ENCODE measurements at regions not wholly inside any gene's neighbourhood (a gene's known extent, or its start where the extent isn't known, plus 50 kb on each side); places are given as distances from the start of the nearest gene placed in this dataset.
"Not testable (repeated sequence)": the region's sequence is repeated elsewhere in the genome, so short reads cannot be mapped to it uniquely, and the experiment has no call there.

DNA sequence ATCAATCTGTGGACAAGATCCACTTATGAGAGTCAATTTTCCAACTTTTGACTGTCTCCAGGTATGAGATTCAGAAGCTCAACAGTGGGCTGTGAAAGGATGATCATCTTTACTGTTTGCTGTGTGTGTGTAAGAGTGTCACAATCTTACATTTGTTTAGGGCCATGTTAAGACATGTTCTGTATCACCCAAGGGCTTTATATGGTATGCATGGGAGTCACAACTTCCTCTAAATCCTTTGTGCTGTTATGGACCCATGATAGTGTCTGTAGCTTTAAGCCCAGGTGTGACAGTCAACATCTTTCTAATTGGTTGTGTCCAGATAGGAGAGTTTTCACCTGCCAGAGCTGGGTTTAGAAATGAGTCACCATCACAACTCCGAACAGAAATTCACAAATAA, 70.2 kb downstream of the ZNF726 start:
- DNase-seq; H3K27ac Mint-ChIP-seq; H3K4me3 Mint-ChIP-seq; H3K36me3 Mint-ChIP-seq (ENCODE audit: low read depth); POLR2A ChIA-PET; H3K27me3 Mint-ChIP-seq; CTCF ChIA-PET; H3K4me1 Mint-ChIP-seq: not testable (repeated sequence)
- H3K9me3 Mint-ChIP-seq, result peaks cover 20% of the 10 kb centered on the region

DNA sequence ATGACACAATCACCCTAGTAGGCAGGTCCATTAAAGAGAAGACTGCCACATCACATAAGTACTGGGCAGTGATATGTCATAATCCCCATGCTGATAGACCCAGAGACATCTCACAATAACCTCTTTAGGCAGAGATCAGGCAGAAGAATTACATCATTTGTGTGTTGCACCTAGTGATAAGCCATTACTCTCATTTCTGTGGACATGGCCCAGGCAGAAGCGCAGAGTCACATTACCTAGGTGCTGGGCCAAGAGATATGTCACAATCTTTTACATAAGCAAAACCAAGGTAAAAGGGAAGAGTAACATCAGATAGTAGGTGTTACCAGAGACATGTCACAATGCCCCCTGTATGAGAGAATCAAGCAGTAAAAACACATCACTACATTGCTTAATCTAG, 71.9 kb downstream of the ZNF726 start:
- H3K27ac Mint-ChIP-seq, result no peak overlapping the region
- H3K4me3 Mint-ChIP-seq, result no peak overlapping the region
- POLR2A ChIA-PET, result no interaction called here
- H3K27me3 Mint-ChIP-seq, result no peaks in the 10 kb centered on the region
- peaks cover 1% of the 10 kb centered on the region for H3K36me3 Mint-ChIP-seq (ENCODE audit: low read depth)
- DNase-seq, result no peak
- H3K4me1 Mint-ChIP-seq, result peaks cover 2% of the 10 kb centered on the region
- peaks cover 19% of the 10 kb centered on the region for H3K9me3 Mint-ChIP-seq
- CTCF ChIA-PET, result no interaction called here

- no peak overlapping the region for H3K27ac Mint-ChIP-seq
- H3K4me1 Mint-ChIP-seq, result peaks cover 13% of the 10 kb centered on the region
- H3K27me3 Mint-ChIP-seq, result no peaks in the 10 kb centered on the region
- POLR2A ChIA-PET, result no interaction called here
- H3K9me3 Mint-ChIP-seq, result peaks cover 38% of the 10 kb centered on the region
- H3K4me3 Mint-ChIP-seq, result no peak overlapping the region
- peak; percentile 7 for DNase-seq
- H3K36me3 Mint-ChIP-seq (ENCODE audit: low read depth), result peaks cover 5% of the 10 kb centered on the region
- CTCF ChIA-PET, result no interaction called here
These were observed 76.5 kb downstream of the ZNF726 start for GRCh38 chr19:23991170-23991569.

GRCh38 chr19:23992348-23992747, 77.7 kb downstream of the ZNF726 start:
- ChIA-PET CTCF (no interaction called here), POLR2A (no interaction called here)
- no peak overlapping the region for H3K4me3 Mint-ChIP-seq
- peaks cover 8% of the 10 kb centered on the region for H3K36me3 Mint-ChIP-seq (ENCODE audit: low read depth)
- DNase-seq, result no peak
- H3K27me3 Mint-ChIP-seq, result no peaks in the 10 kb centered on the region
- H3K9me3 Mint-ChIP-seq, result peaks cover 48% of the 10 kb centered on the region
- no peak overlapping the region for H3K27ac Mint-ChIP-seq
- peaks cover 13% of the 10 kb centered on the region for H3K4me1 Mint-ChIP-seq

DNA sequence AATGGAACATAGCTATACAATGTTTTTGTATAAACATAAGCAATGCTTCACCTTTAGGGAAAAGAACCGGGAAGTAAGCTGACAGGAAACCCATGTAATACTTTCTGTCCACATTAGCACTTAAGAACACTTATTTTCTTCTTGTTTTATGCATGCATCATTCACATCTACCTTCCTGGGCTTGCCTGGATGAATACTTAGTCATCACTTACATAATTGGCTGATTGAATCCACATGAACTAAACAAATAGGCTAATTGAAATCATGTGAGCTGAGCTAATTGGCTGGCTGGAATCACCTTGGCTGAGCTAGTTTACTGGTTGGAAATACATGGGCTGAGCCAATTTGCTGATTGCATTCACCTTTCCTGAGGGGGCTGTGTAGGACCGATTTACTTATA, 78.8 kb downstream of the ZNF726 start:
- Mint-ChIP-seq H3K4me1 (peaks cover 13% of the 10 kb centered on the region), H3K27ac (no peak overlapping the region), H3K36me3 (ENCODE audit: low read depth) (peaks cover 8% of the 10 kb centered on the region), H3K4me3 (no peak overlapping the region), H3K9me3 (peaks cover 55% of the 10 kb centered on the region), H3K27me3 (no peaks in the 10 kb centered on the region)
- POLR2A ChIA-PET, result no interaction called here
- no peak for DNase-seq
- CTCF ChIA-PET, result no interaction called here

DNA sequence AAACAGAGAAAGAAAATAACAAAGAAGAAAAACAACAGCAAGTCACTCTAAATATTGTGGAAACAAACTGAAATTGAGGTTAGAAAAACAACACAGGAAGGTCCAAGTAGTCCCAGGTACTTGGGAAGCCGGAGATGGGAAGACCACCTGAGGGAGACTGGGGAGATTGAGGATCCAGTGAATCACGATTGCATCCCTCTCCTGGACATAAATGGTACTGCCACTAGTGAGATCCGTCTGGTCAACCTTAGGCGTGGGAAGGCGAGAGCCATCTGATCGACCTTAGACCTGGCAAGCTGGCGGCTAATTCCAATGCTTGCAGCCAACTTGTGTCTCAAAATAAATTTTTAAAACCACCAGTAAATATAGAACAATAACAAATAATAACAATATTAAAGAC, 81.9 kb downstream of the ZNF726 start:
- H3K9me3 Mint-ChIP-seq, result peaks cover 60% of the 10 kb centered on the region

GRCh38 chr19:23998568-23998967, 83.9 kb downstream of the ZNF726 start:
- no peaks in the 10 kb centered on the region for H3K4me1 Mint-ChIP-seq
- H3K9me3 Mint-ChIP-seq, result peaks cover 58% of the 10 kb centered on the region
- H3K36me3 Mint-ChIP-seq (ENCODE audit: low read depth), result peaks cover 6% of the 10 kb centered on the region
- POLR2A ChIA-PET, result no interaction called here
- H3K4me3 Mint-ChIP-seq, result no peak overlapping the region
- CTCF ChIA-PET, result interaction anchor here (1.5 kb wide), 1 partner anchor 9 kb away, joined by 4 read pairs; no protein-coding TSS in a partner anchor
- H3K27me3 Mint-ChIP-seq, result no peaks in the 10 kb centered on the region
- no peak overlapping the region for H3K27ac Mint-ChIP-seq
- DNase-seq, result no peak

More for the DNA sequence above, 81.9 kb downstream of the ZNF726 start:
- Mint-ChIP-seq H3K27me3 (no peaks in the 10 kb centered on the region), H3K4me3 (no peak overlapping the region), H3K27ac (no peak overlapping the region), H3K4me1 (peaks cover 11% of the 10 kb centered on the region), H3K36me3 (ENCODE audit: low read depth) (peaks cover 8% of the 10 kb centered on the region)
- ChIA-PET CTCF (no interaction called here), POLR2A (no interaction called here)
- DNase-seq, result no peak

DNA sequence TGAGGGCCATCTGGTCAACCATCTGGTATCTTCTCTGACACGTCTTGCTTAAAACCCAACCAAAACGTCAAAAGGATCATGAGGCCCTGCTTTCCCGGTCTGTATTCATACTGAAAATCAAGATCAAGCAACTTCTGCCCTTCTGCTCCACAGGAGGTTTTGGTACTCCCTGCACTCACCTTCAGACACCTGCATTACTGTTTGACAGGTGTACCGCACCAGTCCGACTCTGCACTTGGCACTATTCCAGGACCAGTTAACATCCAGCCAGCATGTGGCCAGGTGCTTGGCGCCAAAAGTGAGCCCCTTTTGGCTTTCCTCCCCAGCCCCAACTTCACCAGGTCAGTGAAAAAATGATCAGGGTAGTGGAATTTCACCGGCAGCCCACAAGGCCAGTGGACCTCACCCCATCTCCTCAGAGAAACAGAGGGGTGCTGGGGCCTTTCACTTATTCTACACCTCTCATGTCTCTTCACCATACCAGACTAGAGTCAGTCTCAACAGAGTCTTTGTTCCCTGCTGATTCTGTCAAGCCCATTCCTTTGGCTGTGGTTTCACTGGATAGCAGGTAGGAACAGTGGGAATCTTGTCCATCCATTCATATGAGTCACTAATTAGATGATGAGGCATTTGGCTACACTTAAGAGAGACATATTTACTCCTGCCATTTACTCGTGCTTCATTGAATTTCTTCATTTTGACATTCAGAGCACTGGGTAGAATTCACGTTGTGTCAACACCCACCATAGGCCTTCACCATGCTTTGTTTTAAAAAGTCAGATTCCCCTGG, 85.3 kb downstream of the ZNF726 start:
- no peak for DNase-seq
- Mint-ChIP-seq H3K27me3 (no peaks in the 10 kb centered on the region), H3K4me1 (no peaks in the 10 kb centered on the region), H3K36me3 (ENCODE audit: low read depth) (peaks cover 4% of the 10 kb centered on the region), H3K27ac (no peak overlapping the region), H3K9me3 (peaks cover 55% of the 10 kb centered on the region), H3K4me3 (no peak overlapping the region)
- POLR2A ChIA-PET, result no interaction called here
- CTCF ChIA-PET, result no interaction called here

DNA sequence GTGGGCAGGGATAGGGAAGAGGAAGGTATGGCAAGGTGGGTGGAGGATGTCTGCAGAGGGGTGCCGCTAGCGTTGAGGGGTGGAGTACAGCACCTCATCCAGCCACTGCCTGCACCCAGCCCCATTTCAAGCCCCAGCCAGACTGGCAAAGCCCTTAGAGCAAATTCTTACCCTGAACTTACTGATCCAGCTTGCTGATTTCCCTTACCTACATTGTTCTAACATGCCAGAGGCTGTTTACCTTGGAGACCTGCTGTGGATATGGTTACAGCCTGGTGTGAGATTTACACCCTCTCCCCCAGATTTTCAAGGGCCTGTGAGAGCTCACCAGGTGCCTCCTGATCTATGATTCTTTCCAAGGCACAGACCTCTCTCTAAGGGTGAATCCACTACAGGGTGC, 86.0 kb downstream of the ZNF726 start:
- Mint-ChIP-seq H3K9me3 (peaks cover 50% of the 10 kb centered on the region), H3K4me3 (no peak overlapping the region), H3K4me1 (no peaks in the 10 kb centered on the region), H3K27ac (no peak overlapping the region), H3K27me3 (no peaks in the 10 kb centered on the region), H3K36me3 (ENCODE audit: low read depth) (peaks cover 4% of the 10 kb centered on the region)
- DNase-seq, result no peak
- POLR2A ChIA-PET, result no interaction called here
- CTCF ChIA-PET, result no interaction called here

- H3K27ac Mint-ChIP-seq, result no peak overlapping the region
- DNase-seq, result no peak
- peaks cover 35% of the 10 kb centered on the region for H3K9me3 Mint-ChIP-seq
- CTCF ChIA-PET, result no interaction called here
- no peaks in the 10 kb centered on the region for H3K27me3 Mint-ChIP-seq
- no peaks in the 10 kb centered on the region for H3K36me3 Mint-ChIP-seq (ENCODE audit: low read depth)
- POLR2A ChIA-PET, result no interaction called here
- H3K4me3 Mint-ChIP-seq, result no peak overlapping the region
- no peaks in the 10 kb centered on the region for H3K4me1 Mint-ChIP-seq
These were observed 84.6 kb upstream of the ZNF254 start for GRCh38 chr19:24002256-24002945.

DNA sequence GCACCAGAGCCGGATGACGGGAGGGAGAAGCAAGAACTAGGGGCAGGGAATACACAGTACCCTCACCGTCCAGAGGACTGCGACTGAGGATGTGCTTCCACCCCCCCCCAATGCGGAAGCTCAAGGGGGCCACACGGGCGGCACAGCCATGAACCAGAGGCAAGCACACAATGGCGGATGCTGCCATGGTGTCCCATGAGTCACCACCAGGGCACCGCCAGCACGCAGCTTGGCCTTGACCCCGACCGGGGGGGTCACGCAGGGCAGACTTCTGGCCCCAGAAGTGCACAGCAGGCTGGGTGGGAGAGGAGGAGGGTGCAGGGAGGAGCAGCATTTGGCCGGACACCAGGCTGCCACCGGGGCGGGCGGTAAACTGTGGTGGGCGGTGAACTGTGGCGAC, 83.5 kb upstream of the ZNF254 start:
- no peak for DNase-seq
- Mint-ChIP-seq H3K27ac (no peak overlapping the region), H3K9me3 (peaks cover 25% of the 10 kb centered on the region), H3K4me3 (no peak overlapping the region), H3K4me1 (no peaks in the 10 kb centered on the region), H3K36me3 (ENCODE audit: low read depth) (no peaks in the 10 kb centered on the region), H3K27me3 (no peaks in the 10 kb centered on the region)
- CTCF ChIA-PET, result no interaction called here
- POLR2A ChIA-PET, result no interaction called here

- H3K27me3 Mint-ChIP-seq, result no peaks in the 10 kb centered on the region
- POLR2A ChIA-PET, result no interaction called here
- CTCF ChIA-PET, result no interaction called here
- H3K36me3 Mint-ChIP-seq (ENCODE audit: low read depth), result no peaks in the 10 kb centered on the region
- no peak overlapping the region for H3K27ac Mint-ChIP-seq
- no peak overlapping the region for H3K4me3 Mint-ChIP-seq
- H3K9me3 Mint-ChIP-seq, result peaks cover 22% of the 10 kb centered on the region
- H3K4me1 Mint-ChIP-seq, result no peaks in the 10 kb centered on the region
- DNase-seq, result no peak
These were observed 82.8 kb upstream of the ZNF254 start for GRCh38 chr19:24004166-24004565.

DNA sequence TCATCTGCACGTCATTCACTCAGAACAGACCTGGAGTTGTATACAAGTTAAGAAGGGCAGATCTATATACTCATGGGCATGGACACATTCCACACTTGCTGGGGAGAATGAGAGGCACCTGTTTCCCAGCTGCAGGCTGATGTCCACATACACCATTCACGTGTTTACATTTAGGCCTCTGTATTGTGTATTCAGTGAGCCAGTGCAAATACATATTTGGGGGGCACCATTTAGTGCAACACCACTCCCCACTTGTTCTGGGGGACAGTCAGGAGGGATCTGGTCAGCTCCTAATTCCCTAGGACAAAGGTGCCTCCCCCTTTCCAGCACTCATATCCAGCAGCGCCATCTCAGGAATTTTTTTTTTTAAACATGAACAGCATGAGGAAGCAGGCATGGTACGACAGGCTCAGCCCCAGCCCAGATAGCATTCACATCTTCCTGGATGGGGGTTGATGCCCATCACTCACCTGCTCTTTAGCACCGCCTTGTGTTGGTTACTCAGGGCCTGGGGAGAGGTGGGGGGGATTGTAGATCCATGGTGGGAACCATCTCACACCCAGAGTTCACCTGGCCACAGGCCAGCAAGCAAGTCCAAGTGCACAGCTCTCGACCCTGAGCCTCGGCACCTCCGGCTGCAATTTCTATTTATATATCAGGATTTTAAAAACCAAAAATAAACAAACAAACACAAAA, 56.9 kb upstream of the ZNF254 start:
- ChIA-PET CTCF (interaction anchor here (0.7 kb wide), 1 partner anchor 44 kb away, joined by 4 read pairs; no protein-coding TSS in a partner anchor), POLR2A (no interaction called here)
- Mint-ChIP-seq H3K36me3 (ENCODE audit: low read depth) (peaks cover 11% of the 10 kb centered on the region), H3K4me1 (peaks cover 20% of the 10 kb centered on the region), H3K27me3 (no peaks in the 10 kb centered on the region), H3K9me3 (peaks cover 10% of the 10 kb centered on the region), H3K4me3 (no peak overlapping the region), H3K27ac (no peak overlapping the region)
- no peak for DNase-seq
